ENCODE measurements at regions not wholly inside any gene's neighbourhood (a gene's known extent, or its start where the extent isn't known, plus 50 kb on each side); places are given as distances from the start of the nearest gene placed in this dataset.
"Not testable (repeated sequence)": the region's sequence is repeated elsewhere in the genome, so short reads cannot be mapped to it uniquely, and the experiment has no call there.

- ATAC-seq (replicated peaks) = no peak
These were observed 635.6 kb upstream of the TBL1XR1 start for GRCh38 chr3:177832880-177833279.

GRCh38 chr3:177833332-177833731, 636.0 kb upstream of the TBL1XR1 start:
- Mint-ChIP-seq H3K27me3 (no peaks in the 10 kb centered on the region), H3K36me3 (ENCODE audit: low read depth) (no peaks in the 10 kb centered on the region), H3K4me1 (peaks cover 16% of the 10 kb centered on the region), H3K27ac (no peak overlapping the region), H3K9me3 (no peaks in the 10 kb centered on the region), H3K4me3 (no peak overlapping the region)
- no peak for ATAC-seq (replicated peaks)

More at GRCh38 chr3:177832880-177833279, 635.6 kb upstream of the TBL1XR1 start:
- H3K27ac Mint-ChIP-seq = no peak overlapping the region
- H3K4me3 Mint-ChIP-seq = no peak overlapping the region
- no peaks in the 10 kb centered on the region for H3K36me3 Mint-ChIP-seq (ENCODE audit: low read depth)
- H3K27me3 Mint-ChIP-seq = no peaks in the 10 kb centered on the region
- H3K9me3 Mint-ChIP-seq = no peaks in the 10 kb centered on the region
- H3K4me1 Mint-ChIP-seq = peaks cover 19% of the 10 kb centered on the region

DNA sequence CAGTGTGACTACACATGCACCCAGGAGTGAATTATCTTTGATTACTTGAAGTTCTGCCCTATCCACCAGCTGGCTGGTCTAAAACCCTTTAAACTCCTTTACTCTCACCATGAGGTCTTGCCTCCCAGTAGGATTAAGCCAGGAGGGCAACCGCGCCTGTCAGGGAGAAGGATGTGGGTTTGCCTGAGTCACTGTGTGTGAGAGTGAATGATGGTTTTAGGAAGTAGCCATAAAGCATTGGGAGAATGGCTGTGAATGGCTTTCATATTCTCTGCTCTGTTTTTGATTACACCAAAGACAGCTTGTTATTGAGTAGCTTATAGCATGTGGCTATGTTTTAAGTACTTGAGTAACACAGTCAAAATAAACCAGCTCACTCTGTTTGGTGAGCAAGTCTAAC, 637.7 kb upstream of the TBL1XR1 start:
- peaks cover 16% of the 10 kb centered on the region for H3K4me1 Mint-ChIP-seq
- no peaks in the 10 kb centered on the region for H3K9me3 Mint-ChIP-seq
- no peaks in the 10 kb centered on the region for H3K27me3 Mint-ChIP-seq
- ATAC-seq (replicated peaks) = peak; percentile 65
- H3K27ac Mint-ChIP-seq = no peak overlapping the region
- no peak overlapping the region for H3K4me3 Mint-ChIP-seq
- no peaks in the 10 kb centered on the region for H3K36me3 Mint-ChIP-seq (ENCODE audit: low read depth)

DNA sequence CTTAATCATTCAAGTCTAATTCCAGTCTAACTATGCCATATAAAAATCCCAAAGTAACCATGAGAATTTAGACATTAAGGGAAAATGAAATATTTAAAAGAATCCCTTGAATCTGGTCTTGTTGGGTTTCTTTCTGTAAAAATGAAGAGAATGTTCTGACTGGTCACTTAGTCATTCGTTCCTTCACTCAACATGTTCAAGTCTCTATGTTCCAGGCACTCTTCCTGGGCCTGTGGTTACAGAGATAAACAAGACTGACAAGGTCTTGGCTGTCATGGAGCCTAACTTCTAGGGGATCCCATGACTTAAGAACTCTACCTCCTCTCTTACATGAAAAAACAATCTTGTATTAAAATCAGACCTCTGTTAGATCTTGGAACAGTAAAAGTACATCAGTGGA, 638.6 kb upstream of the TBL1XR1 start:
- Mint-ChIP-seq H3K27ac (no peak overlapping the region), H3K27me3 (no peaks in the 10 kb centered on the region), H3K4me1 (peaks cover 12% of the 10 kb centered on the region), H3K4me3 (no peak overlapping the region), H3K9me3 (no peaks in the 10 kb centered on the region), H3K36me3 (ENCODE audit: low read depth) (no peaks in the 10 kb centered on the region)
- ATAC-seq (replicated peaks) = peak; percentile 73

DNA sequence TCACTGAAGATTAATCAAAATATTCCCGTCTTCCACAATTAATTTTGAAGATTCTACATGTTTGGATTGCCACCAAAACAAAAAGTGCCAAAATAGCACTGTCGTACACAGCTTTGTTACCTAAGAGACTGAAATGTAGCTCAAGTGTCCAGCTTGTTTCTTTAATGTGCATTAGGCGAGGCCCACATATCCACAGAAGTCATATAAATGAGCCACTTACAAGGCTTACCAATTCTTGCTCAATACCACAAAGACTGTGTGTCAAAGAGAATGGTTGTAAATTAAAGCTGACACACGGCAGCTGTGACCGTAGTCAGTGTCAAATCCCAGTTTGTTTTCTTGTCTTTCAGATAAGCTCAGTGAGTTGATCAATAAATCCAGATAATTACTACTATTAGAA, 639.4 kb upstream of the TBL1XR1 start:
- no peaks in the 10 kb centered on the region for H3K9me3 Mint-ChIP-seq
- no peak for ATAC-seq (replicated peaks)
- H3K36me3 Mint-ChIP-seq (ENCODE audit: low read depth) = no peaks in the 10 kb centered on the region
- peaks cover 10% of the 10 kb centered on the region for H3K4me1 Mint-ChIP-seq
- H3K27ac Mint-ChIP-seq = no peak overlapping the region
- no peak overlapping the region for H3K4me3 Mint-ChIP-seq
- H3K27me3 Mint-ChIP-seq = no peaks in the 10 kb centered on the region

DNA sequence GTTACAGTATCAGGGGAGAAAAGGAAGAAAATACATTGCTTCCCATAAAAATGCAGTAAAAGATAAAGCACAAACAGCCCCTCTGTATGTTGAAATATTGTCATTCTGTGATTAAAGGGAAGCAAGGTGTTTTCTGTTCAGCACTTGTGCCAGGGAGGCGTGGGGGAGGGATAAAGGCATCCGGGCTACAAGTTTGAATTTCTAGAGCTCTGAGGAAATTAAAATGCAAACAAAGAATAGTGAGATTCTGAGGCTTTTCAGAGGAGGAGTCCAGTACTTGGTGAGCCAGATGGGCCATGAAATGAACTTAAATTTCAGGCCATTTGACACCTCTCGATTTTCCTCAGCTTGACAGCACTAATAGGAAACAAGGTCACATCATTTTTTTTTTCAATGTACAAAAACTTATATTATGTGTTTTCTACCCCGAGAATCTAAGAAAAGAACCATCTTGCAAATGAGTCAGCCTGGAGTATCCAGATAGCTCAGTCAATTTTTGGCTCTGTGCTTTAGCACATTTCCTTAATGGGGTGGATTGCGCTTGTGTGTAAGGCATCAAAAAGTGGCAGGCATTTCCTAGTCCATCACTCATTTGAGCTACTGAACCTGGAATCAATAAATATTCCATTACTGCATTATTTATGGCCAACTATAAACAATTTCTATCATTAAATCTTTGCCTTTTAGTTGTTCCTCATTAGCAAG, 640.8 kb upstream of the TBL1XR1 start:
- no peak for ATAC-seq (replicated peaks)

DNA sequence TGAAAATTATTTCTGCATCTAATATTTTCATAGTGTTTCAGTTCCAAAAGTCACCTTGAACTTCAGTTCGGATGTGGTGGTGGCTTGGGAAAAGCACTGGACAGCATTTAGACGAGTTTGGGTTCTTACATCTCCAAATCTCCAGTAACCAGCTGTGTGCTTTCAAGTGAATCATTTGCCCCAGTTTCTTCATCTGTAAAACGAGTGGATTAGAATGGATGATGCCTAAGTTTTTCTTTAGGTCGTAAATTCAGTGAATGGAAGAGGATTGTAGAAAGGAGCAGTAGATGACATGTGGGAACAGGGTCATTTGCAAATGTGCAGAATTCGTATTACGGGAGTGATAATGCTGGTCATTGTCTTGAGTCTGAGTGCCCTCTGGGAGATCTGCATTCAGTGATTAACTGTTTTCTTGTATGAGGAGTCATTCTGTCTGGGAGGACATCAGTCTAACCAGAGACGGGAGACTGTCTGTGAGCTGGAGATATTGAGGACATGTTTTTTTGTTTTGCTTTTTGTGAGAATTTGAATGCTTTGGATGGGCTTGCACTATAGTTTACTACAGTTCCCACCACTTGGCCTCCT, 641.6 kb upstream of the TBL1XR1 start:
- Mint-ChIP-seq H3K4me3 (no peak overlapping the region), H3K4me1 (peaks cover 3% of the 10 kb centered on the region), H3K36me3 (ENCODE audit: low read depth) (no peaks in the 10 kb centered on the region), H3K9me3 (no peaks in the 10 kb centered on the region), H3K27me3 (peaks cover 1% of the 10 kb centered on the region), H3K27ac (no peak overlapping the region)
- no peak for ATAC-seq (replicated peaks)

More for the DNA sequence above, 640.8 kb upstream of the TBL1XR1 start:
- no peak overlapping the region for H3K27ac Mint-ChIP-seq
- H3K4me1 Mint-ChIP-seq = peaks cover 9% of the 10 kb centered on the region
- no peaks in the 10 kb centered on the region for H3K9me3 Mint-ChIP-seq
- H3K4me3 Mint-ChIP-seq = no peak overlapping the region
- H3K27me3 Mint-ChIP-seq = no peaks in the 10 kb centered on the region
- H3K36me3 Mint-ChIP-seq (ENCODE audit: low read depth) = no peaks in the 10 kb centered on the region

GRCh38 chr3:177842302-177842701, 645.0 kb upstream of the TBL1XR1 start:
- H3K4me3 Mint-ChIP-seq = peak overlapping the region; percentile 5
- H3K27me3 Mint-ChIP-seq = peaks cover 4% of the 10 kb centered on the region
- no peaks in the 10 kb centered on the region for H3K9me3 Mint-ChIP-seq
- H3K4me1 Mint-ChIP-seq = no peaks in the 10 kb centered on the region
- no peak for ATAC-seq (replicated peaks)
- H3K36me3 Mint-ChIP-seq (ENCODE audit: low read depth) = no peaks in the 10 kb centered on the region
- H3K27ac Mint-ChIP-seq = no peak overlapping the region

- Mint-ChIP-seq H3K36me3 (ENCODE audit: low read depth) (no peaks in the 10 kb centered on the region), H3K4me1 (no peaks in the 10 kb centered on the region), H3K9me3 (no peaks in the 10 kb centered on the region), H3K27me3 (peaks cover 4% of the 10 kb centered on the region), H3K27ac (peak overlapping the region; percentile 20), H3K4me3 (peak overlapping the region; percentile 5)
- ATAC-seq (replicated peaks) = peak; percentile 92
These were observed 645.8 kb upstream of the TBL1XR1 start for GRCh38 chr3:177842743-177843734.

- Mint-ChIP-seq H3K27ac (no peak overlapping the region), H3K36me3 (ENCODE audit: low read depth) (no peaks in the 10 kb centered on the region), H3K9me3 (no peaks in the 10 kb centered on the region), H3K4me3 (no peak overlapping the region), H3K4me1 (no peaks in the 10 kb centered on the region), H3K27me3 (no peaks in the 10 kb centered on the region)
- no peak for ATAC-seq (replicated peaks)
These were observed 654.9 kb upstream of the TBL1XR1 start for GRCh38 chr3:177852001-177852807.

DNA sequence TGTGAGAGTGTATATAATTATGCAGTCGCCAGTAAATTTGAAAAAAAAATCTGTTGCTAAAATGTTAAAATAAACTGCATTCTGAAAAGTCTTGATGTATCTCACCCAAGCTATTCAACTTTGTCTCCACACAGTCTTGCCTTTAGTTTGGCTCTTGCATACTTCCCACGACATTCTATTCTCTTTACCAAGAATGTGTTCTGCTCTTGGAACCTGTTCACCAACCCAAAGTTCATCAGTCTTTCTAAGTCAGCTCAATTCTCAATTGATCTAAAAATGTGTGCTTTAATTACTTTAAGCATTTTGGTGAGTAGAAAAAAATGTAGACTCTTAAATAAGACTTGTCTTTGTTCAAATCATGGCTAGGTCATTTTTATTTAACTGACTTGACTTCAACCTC, 657.7 kb upstream of the TBL1XR1 start:
- H3K36me3 Mint-ChIP-seq (ENCODE audit: low read depth) = no peaks in the 10 kb centered on the region
- H3K27ac Mint-ChIP-seq = no peak overlapping the region
- no peaks in the 10 kb centered on the region for H3K27me3 Mint-ChIP-seq
- no peaks in the 10 kb centered on the region for H3K4me1 Mint-ChIP-seq
- H3K4me3 Mint-ChIP-seq = no peak overlapping the region
- H3K9me3 Mint-ChIP-seq = peaks cover 3% of the 10 kb centered on the region
- ATAC-seq (replicated peaks) = no peak

DNA sequence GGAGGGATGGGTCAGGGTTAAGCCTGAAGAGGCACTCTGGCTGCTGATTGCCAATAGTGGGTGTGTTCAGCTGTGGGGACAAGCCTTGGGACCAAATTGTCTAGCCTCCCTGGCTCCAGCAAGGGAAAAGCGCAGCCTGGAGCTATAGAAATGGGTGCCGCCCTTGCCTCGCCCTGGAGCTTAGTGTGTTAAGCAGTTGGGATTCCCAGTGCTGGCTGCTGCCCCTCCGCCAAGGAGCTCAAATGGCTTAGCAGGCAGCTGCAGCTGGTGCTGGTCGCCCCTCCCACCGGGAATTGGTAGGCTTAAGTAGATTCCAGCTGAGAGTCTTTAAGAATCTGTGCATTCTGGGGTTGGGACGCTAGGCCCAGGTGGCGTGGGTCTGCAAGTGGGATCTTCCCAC, 662.9 kb upstream of the TBL1XR1 start:
- no peaks in the 10 kb centered on the region for H3K4me1 Mint-ChIP-seq
- H3K27me3 Mint-ChIP-seq = no peaks in the 10 kb centered on the region
- H3K9me3 Mint-ChIP-seq = peaks cover 8% of the 10 kb centered on the region
- H3K27ac Mint-ChIP-seq = no peak overlapping the region
- ATAC-seq (replicated peaks) = no peak
- H3K4me3 Mint-ChIP-seq = no peak overlapping the region
- H3K36me3 Mint-ChIP-seq (ENCODE audit: low read depth) = no peaks in the 10 kb centered on the region

- Mint-ChIP-seq H3K4me1 (no peaks in the 10 kb centered on the region), H3K27me3 (no peaks in the 10 kb centered on the region), H3K36me3 (ENCODE audit: low read depth) (no peaks in the 10 kb centered on the region), H3K9me3 (peaks cover 15% of the 10 kb centered on the region), H3K27ac (no peak overlapping the region), H3K4me3 (no peak overlapping the region)
- no peak for ATAC-seq (replicated peaks)
These were observed 665.7 kb upstream of the TBL1XR1 start for GRCh38 chr3:177862962-177863491.

- peaks cover 17% of the 10 kb centered on the region for H3K9me3 Mint-ChIP-seq
- H3K27me3 Mint-ChIP-seq; H3K36me3 Mint-ChIP-seq (ENCODE audit: low read depth); H3K4me1 Mint-ChIP-seq; ATAC-seq (replicated peaks); H3K27ac Mint-ChIP-seq; H3K4me3 Mint-ChIP-seq: not testable (repeated sequence)
These were observed 665.0 kb upstream of the KCNMB2 start for GRCh38 chr3:177871267-177871666.
